SK-N-SH treated with all-trans-retinoic acid at 6 μM for 48 hours (cell line): ENCODE measurements at regions not wholly inside any gene's neighbourhood (a gene's known extent, or its start where the extent isn't known, plus 50 kb on each side); places are given as distances from the start of the nearest gene placed in this dataset.

Source experiments
- ATAC-seq: fragments of 200-7000 bp; cut with Tn5 transposase; 3 replicates; pipeline ENCODE4 v1.9.1; 2020; ENCODE audit warnings: mild to moderate bottlenecking, moderate library complexity
- ARNTL ChIP-seq: fragments of 450-650 bp; formaldehyde crosslinking; IDR thresholded peaks from 2 replicates; pipeline ENCODE4 v1.5.0; 2020; ENCODE audit warnings: low read depth, mild to moderate bottlenecking, moderate library complexity, borderline replicate concordance
- CSRNP3 ChIP-seq: fragments of 250-450 bp; sonication (Bioruptor Pico); IDR thresholded peaks from 2 replicates; pipeline ENCODE4 v1.5.1; 2021; ENCODE audit warnings: mild to moderate bottlenecking, moderate library complexity
- ESRRG ChIP-seq: fragments of 250-450 bp; sonication (Bioruptor Pico); IDR thresholded peaks from 2 replicates; pipeline ENCODE4 v1.6.1; 2021; ENCODE audit warnings: mild to moderate bottlenecking
- GLIS3 ChIP-seq: fragments of 250-450 bp; sonication (Bioruptor Pico); IDR thresholded peaks from 2 replicates; pipeline ENCODE4 v1.5.0; 2020; ENCODE audit warnings: mild to moderate bottlenecking, moderate library complexity
- OSR1 ChIP-seq: fragments of 250-450 bp; sonication (Bioruptor Pico); IDR thresholded peaks from 2 replicates; pipeline ENCODE4 v1.8.0; 2022; ENCODE audit warnings: moderate library complexity, mild to moderate bottlenecking, inconsistent platforms
- POU6F1 ChIP-seq: fragments of 250-450 bp; sonication (Bioruptor Pico); IDR thresholded peaks from 2 replicates; pipeline ENCODE4 v1.8.0; 2021; ENCODE audit warnings: low read depth, mild to moderate bottlenecking, moderate library complexity, borderline replicate concordance
- RARB ChIP-seq: fragments of 250-450 bp; sonication (Bioruptor Pico); IDR thresholded peaks from 2 replicates; pipeline ENCODE4 v1.8.0; 2021; ENCODE audit warnings: mild to moderate bottlenecking, moderate library complexity
- SNAI2 ChIP-seq: fragments of 250-450 bp; sonication (Bioruptor Pico); IDR thresholded peaks from 2 replicates; pipeline ENCODE4 v1.5.0; 2020; ENCODE audit warnings: mild to moderate bottlenecking, moderate library complexity
- TCF4 ChIP-seq: fragments of 250-450 bp; sonication (Bioruptor Pico); IDR thresholded peaks from 2 replicates; pipeline ENCODE4 v1.8.0; 2021; ENCODE audit warnings: mild to moderate bottlenecking, moderate library complexity, borderline replicate concordance
- TOX ChIP-seq: fragments of 250-450 bp; sonication (Bioruptor Pico); IDR thresholded peaks from 2 replicates; pipeline ENCODE4 v1.8.0; 2021; ENCODE audit warnings: mild to moderate bottlenecking, moderate library complexity, borderline replicate concordance
- ZC3H10 ChIP-seq: fragments of 250-450 bp; sonication (Bioruptor Pico); IDR thresholded peaks from 2 replicates; pipeline ENCODE4 v1.5.1; 2021; ENCODE audit warnings: mild to moderate bottlenecking, moderate library complexity
- ZFP30 ChIP-seq: fragments of 450-650 bp; formaldehyde crosslinking; IDR thresholded peaks from 2 replicates; pipeline ENCODE4 v1.5.0; 2022; ENCODE audit warnings: mild to moderate bottlenecking, moderate library complexity
- ZNF565 ChIP-seq: fragments of 450-650 bp; formaldehyde crosslinking; conservative IDR thresholded peaks from 2 replicates; pipeline ENCODE4 v1.5.0; 2020; ENCODE audit warnings: low read depth, mild to moderate bottlenecking, moderate library complexity
- ZNF70 ChIP-seq: fragments of 450-650 bp; formaldehyde crosslinking; IDR thresholded peaks from 2 replicates; pipeline ENCODE4 v1.5.0; 2020; ENCODE audit warnings: mild to moderate bottlenecking, moderate library complexity
- TF ChIP-seq, protein P1 (sequence below): fragments of 250-450 bp; sonication (Bioruptor Pico); IDR thresholded peaks from 2 replicates; pipeline ENCODE4 v1.5.0; 2020; ENCODE audit warnings: mild to moderate bottlenecking, moderate library complexity
- TF ChIP-seq, protein P2 (sequence below): fragments of 250-450 bp; sonication (Bioruptor Pico); IDR thresholded peaks from 2 replicates; pipeline ENCODE4 v1.8.0; 2020; ENCODE audit warnings: mild to moderate bottlenecking, moderate library complexity, borderline replicate concordance
- TF ChIP-seq, protein P3 (sequence below): fragments of 250-450 bp; sonication (Bioruptor Pico); IDR thresholded peaks from 2 replicates; pipeline ENCODE4 v1.5.1; 2020; ENCODE audit warnings: low read depth, mild to moderate bottlenecking, moderate library complexity

DNA sequence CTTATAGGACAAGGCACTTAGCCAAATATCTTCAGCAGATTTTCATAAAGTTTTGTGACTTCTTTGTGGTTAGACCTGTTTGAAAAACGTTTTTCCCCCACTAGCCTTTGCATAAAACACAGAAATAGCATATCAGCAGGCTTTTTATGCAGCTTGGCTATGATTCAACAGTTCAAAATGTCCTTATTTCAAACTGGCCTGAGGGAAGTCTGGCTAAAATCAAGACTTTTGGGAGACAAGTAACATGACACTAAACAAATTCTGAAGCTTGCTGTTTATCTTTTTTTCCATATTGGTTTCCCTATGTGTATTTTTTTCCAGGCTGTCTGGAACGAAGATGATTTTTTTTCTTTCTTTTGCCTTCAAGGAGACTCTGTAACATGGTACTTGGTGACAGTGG lies 95.1 kb upstream of the L3MBTL4 start (continued):
- TF ChIP-seq, protein P1, sequence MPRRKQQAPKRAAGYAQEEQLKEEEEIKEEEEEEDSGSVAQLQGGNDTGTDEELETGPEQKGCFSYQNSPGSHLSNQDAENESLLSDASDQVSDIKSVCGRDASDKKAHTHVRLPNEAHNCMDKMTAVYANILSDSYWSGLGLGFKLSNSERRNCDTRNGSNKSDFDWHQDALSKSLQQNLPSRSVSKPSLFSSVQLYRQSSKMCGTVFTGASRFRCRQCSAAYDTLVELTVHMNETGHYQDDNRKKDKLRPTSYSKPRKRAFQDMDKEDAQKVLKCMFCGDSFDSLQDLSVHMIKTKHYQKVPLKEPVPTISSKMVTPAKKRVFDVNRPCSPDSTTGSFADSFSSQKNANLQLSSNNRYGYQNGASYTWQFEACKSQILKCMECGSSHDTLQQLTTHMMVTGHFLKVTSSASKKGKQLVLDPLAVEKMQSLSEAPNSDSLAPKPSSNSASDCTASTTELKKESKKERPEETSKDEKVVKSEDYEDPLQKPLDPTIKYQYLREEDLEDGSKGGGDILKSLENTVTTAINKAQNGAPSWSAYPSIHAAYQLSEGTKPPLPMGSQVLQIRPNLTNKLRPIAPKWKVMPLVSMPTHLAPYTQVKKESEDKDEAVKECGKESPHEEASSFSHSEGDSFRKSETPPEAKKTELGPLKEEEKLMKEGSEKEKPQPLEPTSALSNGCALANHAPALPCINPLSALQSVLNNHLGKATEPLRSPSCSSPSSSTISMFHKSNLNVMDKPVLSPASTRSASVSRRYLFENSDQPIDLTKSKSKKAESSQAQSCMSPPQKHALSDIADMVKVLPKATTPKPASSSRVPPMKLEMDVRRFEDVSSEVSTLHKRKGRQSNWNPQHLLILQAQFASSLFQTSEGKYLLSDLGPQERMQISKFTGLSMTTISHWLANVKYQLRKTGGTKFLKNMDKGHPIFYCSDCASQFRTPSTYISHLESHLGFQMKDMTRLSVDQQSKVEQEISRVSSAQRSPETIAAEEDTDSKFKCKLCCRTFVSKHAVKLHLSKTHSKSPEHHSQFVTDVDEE (CRISPR knock-in tag), result peak; percentile 77; the same call in 1 of the 2 replicates
- TF ChIP-seq OSR1, result no peak

DNA sequence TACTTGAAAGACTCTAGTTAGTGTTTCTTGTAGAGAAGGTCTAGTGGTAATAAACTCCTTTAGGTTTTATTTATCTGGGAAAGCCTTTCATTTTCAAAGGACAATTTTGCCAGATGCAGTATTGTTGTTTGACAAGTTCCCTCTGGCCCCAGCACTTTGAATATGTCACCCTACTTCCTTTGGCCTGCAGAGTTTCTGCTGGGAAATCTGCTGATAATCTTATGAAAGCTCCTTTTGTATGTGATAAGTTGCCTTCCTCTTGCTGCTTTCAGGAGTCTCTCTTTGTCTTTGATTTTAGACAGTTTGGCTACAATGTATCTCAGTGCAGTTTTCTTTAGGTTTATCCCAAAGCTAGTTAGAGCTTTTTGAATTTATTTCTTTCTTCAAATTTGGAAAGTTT lies 106.2 kb upstream of the L3MBTL4 start:
- ATAC-seq, result no peak
- TF ChIP-seq, protein P1 (CRISPR knock-in tag), result no peak
- no peak for TF ChIP-seq ZC3H10
- no peak for TF ChIP-seq POU6F1 (CRISPR knock-in tag)
- no peak for TF ChIP-seq RARB (CRISPR knock-in tag)
- no peak for TF ChIP-seq ZNF565 (CRISPR knock-in tag)
- no peak for TF ChIP-seq ZFP30
- TF ChIP-seq ARNTL, result no peak

DNA sequence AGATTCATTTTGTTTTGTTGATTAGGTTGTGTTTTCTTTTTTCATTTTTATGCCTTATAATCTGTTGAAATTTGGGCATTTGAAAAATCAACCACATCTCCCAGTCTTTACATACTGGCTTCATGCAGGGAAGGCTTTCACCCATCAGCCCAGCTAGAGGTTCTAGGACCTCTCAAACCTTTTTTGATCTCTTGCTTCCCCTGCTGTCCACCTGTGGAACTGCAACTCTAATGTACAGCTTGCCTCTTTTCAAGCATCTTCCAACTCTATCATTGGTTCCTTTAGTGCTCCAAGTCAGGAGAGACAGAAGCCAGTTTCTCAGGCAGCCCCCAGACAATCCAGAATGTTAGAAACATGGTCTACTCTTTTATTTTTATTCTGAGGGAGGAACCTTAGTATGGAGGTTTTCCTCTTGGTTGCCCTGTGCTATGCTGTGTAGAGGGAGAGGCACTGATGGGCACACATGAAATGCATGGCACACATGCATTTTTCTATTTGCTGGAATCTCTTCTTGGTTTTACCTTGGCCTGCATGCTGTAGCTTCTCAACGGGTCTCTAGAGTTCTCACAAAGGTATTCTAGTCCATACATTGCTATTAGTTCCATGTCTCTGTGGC lies 107.2 kb upstream of the L3MBTL4 start:
- peak; percentile 66 for ATAC-seq

DNA sequence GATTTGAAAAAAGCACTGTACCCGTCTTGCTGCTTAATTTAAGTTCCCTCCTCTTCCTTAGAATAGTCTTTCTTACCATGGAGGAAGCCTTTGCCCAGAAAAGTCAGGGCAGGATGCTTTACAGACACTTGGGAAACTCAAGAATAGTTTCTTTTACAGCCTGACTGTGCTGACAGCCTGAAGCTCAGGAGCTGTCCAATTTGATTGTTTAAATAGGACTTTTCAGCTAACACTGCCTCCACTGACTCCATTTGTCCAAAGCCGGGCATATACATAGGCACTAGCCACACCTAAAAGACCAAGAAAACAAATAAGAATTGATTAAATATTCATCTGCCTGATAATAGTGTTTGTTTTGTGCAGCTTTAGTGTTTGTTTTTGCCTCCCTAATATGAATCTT lies 110.9 kb upstream of the L3MBTL4 start:
- ATAC-seq, result no peak
- TF ChIP-seq ESRRG (no peak), RARB (CRISPR knock-in tag) (no peak), ARNTL (no peak), TCF4 (CRISPR knock-in tag) (no peak), SNAI2 (CRISPR knock-in tag) (no peak), POU6F1 (CRISPR knock-in tag) (no peak), GLIS3 (CRISPR knock-in tag) (no peak), TOX (no peak), ZNF70 (no peak)
- TF ChIP-seq, protein P2, sequence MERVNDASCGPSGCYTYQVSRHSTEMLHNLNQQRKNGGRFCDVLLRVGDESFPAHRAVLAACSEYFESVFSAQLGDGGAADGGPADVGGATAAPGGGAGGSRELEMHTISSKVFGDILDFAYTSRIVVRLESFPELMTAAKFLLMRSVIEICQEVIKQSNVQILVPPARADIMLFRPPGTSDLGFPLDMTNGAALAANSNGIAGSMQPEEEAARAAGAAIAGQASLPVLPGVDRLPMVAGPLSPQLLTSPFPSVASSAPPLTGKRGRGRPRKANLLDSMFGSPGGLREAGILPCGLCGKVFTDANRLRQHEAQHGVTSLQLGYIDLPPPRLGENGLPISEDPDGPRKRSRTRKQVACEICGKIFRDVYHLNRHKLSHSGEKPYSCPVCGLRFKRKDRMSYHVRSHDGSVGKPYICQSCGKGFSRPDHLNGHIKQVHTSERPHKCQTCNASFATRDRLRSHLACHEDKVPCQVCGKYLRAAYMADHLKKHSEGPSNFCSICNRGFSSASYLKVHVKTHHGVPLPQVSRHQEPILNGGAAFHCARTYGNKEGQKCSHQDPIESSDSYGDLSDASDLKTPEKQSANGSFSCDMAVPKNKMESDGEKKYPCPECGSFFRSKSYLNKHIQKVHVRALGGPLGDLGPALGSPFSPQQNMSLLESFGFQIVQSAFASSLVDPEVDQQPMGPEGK (CRISPR knock-in tag), result no peak

More for the DNA sequence above, 107.2 kb upstream of the L3MBTL4 start:
- TF ChIP-seq CSRNP3 (CRISPR knock-in tag), result no peak
- TF ChIP-seq ZNF70, result no peak
- TF ChIP-seq, protein P3, sequence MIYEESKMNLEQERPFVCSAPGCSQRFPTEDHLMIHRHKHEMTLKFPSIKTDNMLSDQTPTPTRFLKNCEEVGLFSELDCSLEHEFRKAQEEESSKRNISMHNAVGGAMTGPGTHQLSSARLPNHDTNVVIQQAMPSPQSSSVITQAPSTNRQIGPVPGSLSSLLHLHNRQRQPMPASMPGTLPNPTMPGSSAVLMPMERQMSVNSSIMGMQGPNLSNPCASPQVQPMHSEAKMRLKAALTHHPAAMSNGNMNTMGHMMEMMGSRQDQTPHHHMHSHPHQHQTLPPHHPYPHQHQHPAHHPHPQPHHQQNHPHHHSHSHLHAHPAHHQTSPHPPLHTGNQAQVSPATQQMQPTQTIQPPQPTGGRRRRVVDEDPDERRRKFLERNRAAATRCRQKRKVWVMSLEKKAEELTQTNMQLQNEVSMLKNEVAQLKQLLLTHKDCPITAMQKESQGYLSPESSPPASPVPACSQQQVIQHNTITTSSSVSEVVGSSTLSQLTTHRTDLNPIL (CRISPR knock-in tag), result no peak
- TF ChIP-seq ZFP30, result no peak
- TF ChIP-seq ESRRG, result no peak
- TF ChIP-seq, all 23 proteins: peak for 0
